ENCODE measurements at regions not wholly inside any gene's neighbourhood (a gene's known extent, or its start where the extent isn't known, plus 50 kb on each side); places are given as distances from the start of the nearest gene placed in this dataset.

DNA sequence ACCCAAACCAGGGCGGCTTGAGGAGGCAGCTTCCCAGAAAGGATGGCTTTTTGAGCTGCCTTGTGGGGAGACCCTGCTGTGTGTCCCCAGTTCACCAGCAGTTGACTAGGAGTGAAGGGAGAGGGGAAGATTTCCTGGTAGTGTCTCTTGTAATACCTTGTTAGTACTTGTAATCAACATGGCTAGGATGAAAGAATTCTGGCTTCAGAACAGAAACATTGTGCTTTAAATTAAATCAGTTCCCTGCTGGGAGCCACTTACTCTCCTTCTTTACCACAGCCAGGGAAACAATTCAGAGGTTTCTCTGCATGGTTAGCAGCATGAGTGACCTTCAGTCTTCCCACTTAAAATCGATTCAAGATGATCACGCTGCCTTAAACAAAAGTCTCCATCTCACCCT lies 525.4 kb upstream of the ID4 start:
- TF ChIP-seq, protein P1, sequence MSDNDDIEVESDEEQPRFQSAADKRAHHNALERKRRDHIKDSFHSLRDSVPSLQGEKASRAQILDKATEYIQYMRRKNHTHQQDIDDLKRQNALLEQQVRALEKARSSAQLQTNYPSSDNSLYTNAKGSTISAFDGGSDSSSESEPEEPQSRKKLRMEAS (IDR thresholded peaks at IDR 0.05), result no peak
- TF ChIP-seq TEAD4 (IDR thresholded peaks at IDR 0.05), result no peak
- TF ChIP-seq, protein P2, sequence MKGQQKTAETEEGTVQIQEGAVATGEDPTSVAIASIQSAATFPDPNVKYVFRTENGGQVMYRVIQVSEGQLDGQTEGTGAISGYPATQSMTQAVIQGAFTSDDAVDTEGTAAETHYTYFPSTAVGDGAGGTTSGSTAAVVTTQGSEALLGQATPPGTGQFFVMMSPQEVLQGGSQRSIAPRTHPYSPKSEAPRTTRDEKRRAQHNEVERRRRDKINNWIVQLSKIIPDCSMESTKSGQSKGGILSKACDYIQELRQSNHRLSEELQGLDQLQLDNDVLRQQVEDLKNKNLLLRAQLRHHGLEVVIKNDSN (IDR thresholded peaks at IDR 0.05), result no peak
- TF ChIP-seq TAF1 (IDR thresholded peaks at IDR 0.05; ENCODE audit: low read depth), result no peak
- TF ChIP-seq, protein P3, sequence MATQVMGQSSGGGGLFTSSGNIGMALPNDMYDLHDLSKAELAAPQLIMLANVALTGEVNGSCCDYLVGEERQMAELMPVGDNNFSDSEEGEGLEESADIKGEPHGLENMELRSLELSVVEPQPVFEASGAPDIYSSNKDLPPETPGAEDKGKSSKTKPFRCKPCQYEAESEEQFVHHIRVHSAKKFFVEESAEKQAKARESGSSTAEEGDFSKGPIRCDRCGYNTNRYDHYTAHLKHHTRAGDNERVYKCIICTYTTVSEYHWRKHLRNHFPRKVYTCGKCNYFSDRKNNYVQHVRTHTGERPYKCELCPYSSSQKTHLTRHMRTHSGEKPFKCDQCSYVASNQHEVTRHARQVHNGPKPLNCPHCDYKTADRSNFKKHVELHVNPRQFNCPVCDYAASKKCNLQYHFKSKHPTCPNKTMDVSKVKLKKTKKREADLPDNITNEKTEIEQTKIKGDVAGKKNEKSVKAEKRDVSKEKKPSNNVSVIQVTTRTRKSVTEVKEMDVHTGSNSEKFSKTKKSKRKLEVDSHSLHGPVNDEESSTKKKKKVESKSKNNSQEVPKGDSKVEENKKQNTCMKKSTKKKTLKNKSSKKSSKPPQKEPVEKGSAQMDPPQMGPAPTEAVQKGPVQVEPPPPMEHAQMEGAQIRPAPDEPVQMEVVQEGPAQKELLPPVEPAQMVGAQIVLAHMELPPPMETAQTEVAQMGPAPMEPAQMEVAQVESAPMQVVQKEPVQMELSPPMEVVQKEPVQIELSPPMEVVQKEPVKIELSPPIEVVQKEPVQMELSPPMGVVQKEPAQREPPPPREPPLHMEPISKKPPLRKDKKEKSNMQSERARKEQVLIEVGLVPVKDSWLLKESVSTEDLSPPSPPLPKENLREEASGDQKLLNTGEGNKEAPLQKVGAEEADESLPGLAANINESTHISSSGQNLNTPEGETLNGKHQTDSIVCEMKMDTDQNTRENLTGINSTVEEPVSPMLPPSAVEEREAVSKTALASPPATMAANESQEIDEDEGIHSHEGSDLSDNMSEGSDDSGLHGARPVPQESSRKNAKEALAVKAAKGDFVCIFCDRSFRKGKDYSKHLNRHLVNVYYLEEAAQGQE (IDR thresholded peaks at IDR 0.05; ENCODE audit: low read depth), result no peak
- TF ChIP-seq CEBPB (IDR thresholded peaks at IDR 0.05), result no peak
- no peak for TF ChIP-seq CREB1 (IDR thresholded peaks at IDR 0.05; ENCODE audit: low read depth)
- no peak for TF ChIP-seq YY1 (IDR thresholded peaks at IDR 0.05; ENCODE audit: low read depth)
- TF ChIP-seq TCF12 (IDR thresholded peaks at IDR 0.05; ENCODE audit: low read depth), result no peak

DNA sequence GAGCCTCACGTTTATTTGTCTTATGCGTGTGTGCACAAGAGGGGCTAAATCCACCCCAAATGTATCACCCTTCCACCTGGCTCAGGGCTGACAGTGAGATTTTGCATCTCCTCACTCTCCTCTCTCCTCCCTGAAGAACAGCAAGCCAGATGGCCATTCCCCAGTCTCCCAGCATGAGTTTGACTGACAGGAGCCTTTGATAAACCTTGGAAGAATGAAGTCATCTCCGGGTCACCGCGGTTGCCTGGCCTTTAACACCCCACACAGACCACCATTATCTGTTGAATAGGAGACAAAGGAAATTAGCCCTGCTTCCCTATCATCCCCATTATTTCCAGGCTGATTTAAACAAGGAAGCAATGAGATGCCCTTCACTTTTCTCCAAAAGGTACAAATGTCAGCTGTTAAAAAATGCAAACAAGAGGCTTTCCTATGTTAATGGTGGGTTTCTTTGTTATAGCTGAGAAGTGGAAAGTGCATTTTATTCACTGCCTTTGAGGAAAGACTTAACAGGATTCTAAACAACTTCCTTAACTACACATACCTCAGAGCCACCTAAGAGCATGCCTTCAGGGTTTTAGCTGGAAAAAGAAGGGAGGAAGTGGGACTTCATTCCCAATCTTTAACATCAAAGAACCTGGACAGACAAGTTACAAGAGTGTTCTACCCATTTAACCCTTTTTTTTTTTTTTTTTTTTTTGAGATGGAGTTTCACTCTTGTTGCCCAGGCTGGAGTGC lies 524.8 kb upstream of the ID4 start:
- TF ChIP-seq TCF12 (IDR thresholded peaks at IDR 0.05; ENCODE audit: low read depth) (no peak), TEAD4 (IDR thresholded peaks at IDR 0.05) (no peak), YY1 (IDR thresholded peaks at IDR 0.05; ENCODE audit: low read depth) (no peak), FOXM1 (IDR thresholded peaks at IDR 0.05; ENCODE audit: borderline replicate concordance, low read depth) (no peak), CEBPB (IDR thresholded peaks at IDR 0.05) (no peak), EP300 (IDR thresholded peaks at IDR 0.05; ENCODE audit: borderline replicate concordance) (no peak), ZBTB7A (IDR thresholded peaks at IDR 0.05; ENCODE audit: low read depth) (no peak)
- TF ChIP-seq, protein P3 (IDR thresholded peaks at IDR 0.05; ENCODE audit: low read depth), result no peak

DNA sequence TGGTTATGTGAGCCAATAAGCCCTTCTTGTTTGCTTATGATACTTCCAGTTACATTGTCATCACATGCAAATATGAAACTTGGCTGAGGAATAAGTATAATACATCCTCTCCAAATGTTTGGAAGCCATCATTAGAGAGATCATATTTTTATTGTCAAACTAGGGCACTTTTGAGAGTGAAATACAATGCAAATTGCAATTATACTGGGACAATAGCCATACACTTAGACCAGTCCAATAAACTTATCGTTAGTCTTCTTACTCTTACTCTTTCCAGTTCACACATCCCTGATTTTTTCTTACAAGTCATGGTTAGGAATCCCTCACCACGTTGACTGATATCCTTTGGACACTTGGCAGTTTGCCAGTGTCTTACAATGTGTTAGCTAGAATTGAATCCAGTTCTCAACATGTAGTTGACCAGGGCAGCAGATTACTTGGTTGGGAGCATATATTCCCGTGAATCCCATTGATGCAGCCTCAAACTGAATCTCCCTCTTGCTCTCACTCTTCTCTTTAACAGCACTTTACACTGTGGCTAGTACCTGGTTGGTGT lies 519.7 kb upstream of the ID4 start:
- no peak for TF ChIP-seq NFIC (IDR thresholded peaks at IDR 0.05)
- TF ChIP-seq, protein P2 (IDR thresholded peaks at IDR 0.05), result no peak
- no peak for TF ChIP-seq TEAD4 (IDR thresholded peaks at IDR 0.05)
- no peak for TF ChIP-seq YY1 (IDR thresholded peaks at IDR 0.05; ENCODE audit: low read depth)
- no peak for TF ChIP-seq TCF12 (IDR thresholded peaks at IDR 0.05; ENCODE audit: low read depth)
- no peak for TF ChIP-seq EP300 (IDR thresholded peaks at IDR 0.05; ENCODE audit: borderline replicate concordance)
- no peak for TF ChIP-seq ZBTB7A (IDR thresholded peaks at IDR 0.05; ENCODE audit: low read depth)
- TF ChIP-seq EGR1 (IDR thresholded peaks at IDR 0.05), result no peak
- TF ChIP-seq, protein P3 (IDR thresholded peaks at IDR 0.05; ENCODE audit: low read depth), result no peak
- TF ChIP-seq, protein P1 (IDR thresholded peaks at IDR 0.05), result no peak
- TF ChIP-seq TAF1 (IDR thresholded peaks at IDR 0.05; ENCODE audit: low read depth), result no peak
- TF ChIP-seq RAD21 (IDR thresholded peaks at IDR 0.05; ENCODE audit: low read depth), result no peak
- TF ChIP-seq FOXM1 (IDR thresholded peaks at IDR 0.05; ENCODE audit: borderline replicate concordance, low read depth), result no peak
- no peak for TF ChIP-seq CREB1 (IDR thresholded peaks at IDR 0.05; ENCODE audit: low read depth)
- TF ChIP-seq CEBPB (IDR thresholded peaks at IDR 0.05), result no peak

DNA sequence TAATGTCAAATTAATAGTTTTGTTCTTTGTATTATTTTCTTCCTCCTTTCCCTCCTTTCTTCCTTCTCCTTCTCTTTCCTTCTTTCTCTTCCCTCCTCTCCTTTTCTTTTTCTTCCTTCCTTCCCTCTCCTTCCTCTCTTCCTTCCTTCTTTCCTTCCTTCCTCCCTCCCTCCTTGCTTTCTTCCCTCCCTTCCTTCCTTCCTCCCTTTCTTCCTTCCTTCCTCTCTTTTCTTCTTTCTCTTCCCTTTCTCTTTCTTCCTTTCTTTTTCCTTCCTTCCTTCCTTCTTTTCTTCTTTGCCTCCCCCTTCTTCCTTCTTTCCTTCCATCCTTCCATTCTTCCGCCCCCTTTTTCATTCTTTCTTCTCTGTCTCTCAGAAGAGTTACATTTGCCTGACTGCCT lies 518.2 kb upstream of the ID4 start:
- TF ChIP-seq, protein P2 (IDR thresholded peaks at IDR 0.05), result no peak
- TF ChIP-seq RAD21 (IDR thresholded peaks at IDR 0.05; ENCODE audit: low read depth) (no peak), ZBTB7A (IDR thresholded peaks at IDR 0.05; ENCODE audit: low read depth) (no peak), FOXM1 (IDR thresholded peaks at IDR 0.05; ENCODE audit: borderline replicate concordance, low read depth) (no peak)
